ENCODE measurements at regions not wholly inside any gene's neighbourhood (a gene's known extent, or its start where the extent isn't known, plus 50 kb on each side); places are given as distances from the start of the nearest gene placed in this dataset.
A peak's percentile ranks its signal among the peaks of the same experiment; 100 is the strongest.
"Not testable (repeated sequence)": the region's sequence is repeated elsewhere in the genome, so short reads cannot be mapped to it uniquely, and the experiment has no call there.

DNA sequence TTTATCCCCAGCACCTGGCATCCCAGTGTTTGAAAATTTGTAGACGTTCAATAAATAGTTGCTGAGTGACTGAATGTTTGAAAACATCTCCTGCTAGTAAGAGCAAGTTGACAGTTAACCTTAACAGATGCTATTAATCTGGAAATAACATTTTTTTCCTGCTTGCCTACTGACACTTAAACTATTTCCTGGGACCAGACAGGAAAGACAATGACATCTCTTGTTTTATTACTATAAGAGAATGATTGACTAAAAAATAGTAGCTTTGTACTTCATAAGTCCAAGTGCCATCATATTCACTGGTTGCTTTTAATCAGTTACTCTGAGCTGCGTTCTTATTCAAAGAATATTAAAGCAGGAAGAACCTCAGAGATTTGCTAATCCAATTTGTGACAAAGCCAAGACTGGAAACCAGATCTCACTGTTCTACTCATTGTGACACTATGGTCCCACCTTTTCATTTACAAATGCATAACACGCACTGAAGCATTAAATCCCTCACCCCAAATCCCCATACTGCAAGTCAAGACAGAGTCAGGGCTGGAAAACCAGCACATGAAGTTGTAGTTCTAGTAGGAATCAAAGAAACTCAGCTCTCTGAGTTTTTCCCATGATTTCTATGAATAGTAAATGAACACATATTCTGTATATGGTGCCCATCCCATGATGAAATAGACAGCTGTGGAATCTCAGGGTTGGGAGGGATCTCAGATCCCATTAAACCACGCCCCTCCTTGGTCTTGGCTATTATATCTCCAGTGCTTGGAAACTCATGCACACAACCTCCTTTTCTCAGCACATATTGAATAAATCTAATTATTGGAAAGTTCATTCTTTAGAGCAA lies 212.7 kb upstream of the P2RY1 start:
- no peak for DNase-seq (ENCODE audit: low read depth)

DNA sequence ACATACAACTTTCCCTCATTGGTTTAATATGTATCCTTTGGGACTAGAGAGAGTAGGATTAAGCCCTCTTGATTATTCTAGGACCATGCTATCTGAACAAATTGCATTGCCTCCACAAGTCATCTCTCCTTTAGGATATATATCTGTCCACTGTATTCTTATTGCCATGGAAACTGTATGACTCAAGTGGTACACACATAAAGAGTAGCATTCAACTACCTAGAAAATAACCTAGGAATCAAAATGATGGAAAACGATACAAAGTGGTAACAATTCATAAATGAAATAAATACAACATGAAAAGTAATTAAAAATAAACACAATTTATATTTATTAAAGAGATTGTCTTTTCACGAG lies 212.1 kb upstream of the P2RY1 start:
- DNase-seq (ENCODE audit: low read depth) = no peak

DNA sequence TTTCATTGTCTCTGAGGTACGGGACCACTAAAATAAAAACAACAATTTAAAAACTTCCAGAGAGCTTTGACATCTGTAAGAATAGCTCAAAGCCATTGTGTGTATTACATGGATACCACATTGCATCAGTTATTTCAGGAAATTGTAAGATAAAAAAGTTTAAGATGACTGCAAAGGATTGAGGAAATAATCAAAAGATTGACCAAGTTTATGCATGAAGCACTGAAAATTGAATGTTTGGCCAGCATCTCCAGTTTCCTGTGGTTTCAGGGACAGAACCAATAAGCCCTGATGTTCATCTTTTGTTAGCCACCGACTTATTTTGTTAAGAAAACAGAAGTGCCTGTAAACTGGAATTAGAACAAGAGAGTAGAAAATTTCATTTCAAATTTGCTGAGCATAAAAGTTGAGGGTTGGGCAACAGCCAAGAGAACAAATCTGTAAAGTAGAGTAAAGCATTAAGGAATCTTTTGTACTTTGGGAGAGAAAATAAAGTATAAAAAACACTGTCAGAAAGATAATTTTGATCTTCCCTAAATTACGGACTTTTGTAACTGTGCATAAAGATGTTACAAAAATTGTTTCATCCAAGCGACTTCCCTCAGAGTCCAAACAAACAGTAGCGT lies 211.5 kb upstream of the P2RY1 start:
- DNase-seq (ENCODE audit: low read depth) = no peak

DNA sequence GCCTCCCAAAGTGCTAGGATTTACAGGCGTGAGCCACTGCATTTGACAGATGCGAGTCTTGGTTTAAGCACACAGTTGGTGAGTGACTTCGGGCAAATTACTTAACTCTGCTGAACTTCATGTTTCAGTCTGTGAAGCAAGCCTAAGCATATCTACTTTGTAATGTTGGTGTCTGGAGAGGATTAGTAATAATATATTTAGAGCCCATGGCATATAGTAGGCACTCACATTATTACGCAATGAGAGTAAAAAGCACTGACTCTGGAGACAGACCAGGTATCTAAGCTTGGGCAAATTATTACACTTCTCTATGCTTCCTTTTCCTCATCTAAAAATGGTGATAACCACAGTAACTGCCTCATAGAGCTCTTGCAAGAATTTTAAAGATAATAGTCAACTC lies 208.7 kb upstream of the P2RY1 start:
- no peak for DNase-seq (ENCODE audit: low read depth)

DNA sequence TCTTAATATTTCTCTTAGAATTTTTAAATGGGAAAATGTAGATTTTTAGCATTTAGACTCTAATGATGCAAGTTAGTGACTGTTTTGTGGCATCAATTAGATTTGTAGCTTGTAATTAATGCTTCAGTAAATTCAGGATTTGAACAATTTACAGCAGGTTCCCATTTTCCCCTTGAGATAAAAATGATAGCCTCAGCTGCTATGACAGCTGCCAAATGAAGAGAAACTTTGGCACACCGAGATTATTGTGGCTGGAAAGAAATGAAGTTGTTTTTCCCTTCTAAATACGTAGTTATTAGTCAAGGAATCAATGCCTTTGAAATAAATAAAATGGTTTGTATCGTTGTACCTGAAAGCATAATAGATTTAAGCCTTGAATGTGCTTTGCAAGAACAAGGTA lies 206.4 kb upstream of the P2RY1 start:
- no peak for DNase-seq (ENCODE audit: low read depth)

DNA sequence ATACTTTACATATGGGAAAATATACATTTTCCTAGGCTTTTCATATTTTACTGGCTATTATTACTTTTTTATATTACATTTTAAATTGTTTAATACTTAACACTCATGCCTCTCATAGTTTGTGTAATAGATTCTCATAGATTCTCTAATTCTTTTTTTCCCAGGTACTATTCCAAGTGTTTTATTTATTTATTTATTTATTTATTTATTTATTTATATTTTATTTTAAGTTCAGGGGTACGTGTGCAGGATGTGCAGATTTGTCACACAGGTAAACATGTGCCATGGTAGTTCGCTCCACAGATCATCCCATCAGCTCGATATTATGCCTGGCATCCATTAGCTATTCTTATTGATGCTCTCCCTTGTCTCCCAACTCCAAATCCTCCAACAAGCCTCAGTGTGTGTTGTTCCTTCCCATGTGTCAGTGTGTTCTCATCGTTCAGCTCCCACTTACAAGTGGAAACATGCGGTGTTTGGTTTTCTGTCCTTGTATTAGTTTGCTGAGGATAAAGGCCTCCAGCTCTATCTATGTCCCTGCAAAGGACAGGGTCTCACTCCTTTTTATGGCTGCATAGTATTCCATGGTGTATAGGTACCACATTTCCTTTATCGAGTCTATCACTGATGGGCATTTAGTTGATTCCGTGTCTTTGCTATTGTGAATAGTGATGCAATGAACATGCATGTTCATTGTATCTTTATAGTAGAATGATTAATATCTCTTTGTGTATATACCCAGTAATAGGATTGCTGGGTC lies 205.4 kb upstream of the P2RY1 start:
- DNase-seq (ENCODE audit: low read depth) = no peak

DNA sequence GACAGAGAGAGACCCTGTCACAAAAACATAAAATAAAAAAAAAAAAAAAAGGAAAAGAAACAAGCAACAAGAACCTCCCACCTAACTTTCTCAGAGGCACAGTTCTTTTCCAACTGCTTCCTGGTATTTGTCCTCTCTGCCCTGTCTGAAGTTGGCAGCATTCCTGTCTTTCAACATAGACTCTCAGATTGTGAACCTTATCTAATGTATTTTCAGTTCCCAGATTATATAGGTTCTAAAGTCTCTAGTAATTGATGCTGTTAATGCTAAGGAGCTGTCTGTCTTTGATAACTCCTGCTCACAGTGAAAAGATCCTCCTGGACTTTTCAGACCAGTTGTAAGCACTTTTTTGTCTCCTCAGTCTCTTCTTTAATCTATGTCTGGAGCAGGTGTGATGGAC lies 199.5 kb upstream of the P2RY1 start:
- DNase-seq (ENCODE audit: low read depth) = no peak

DNA sequence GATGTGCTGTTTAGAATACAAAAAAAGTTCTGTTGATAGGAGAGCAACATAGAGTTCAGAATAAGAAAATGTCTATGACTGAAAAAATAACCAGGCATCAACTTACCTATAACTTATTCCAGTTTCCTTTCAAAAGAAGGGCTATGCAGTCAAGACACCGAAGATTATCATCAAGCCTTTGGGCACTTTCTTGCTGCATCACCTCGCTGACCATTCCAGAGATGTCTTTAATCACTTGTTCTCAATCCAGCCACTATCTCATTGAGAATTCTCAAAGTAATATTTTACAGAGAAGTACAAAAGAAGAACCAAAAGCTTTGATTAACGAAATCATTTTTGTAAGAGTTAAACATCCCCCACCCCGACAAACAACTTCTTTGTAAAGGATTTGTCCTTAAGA lies 198.3 kb upstream of the P2RY1 start:
- no peak for DNase-seq (ENCODE audit: low read depth)

DNA sequence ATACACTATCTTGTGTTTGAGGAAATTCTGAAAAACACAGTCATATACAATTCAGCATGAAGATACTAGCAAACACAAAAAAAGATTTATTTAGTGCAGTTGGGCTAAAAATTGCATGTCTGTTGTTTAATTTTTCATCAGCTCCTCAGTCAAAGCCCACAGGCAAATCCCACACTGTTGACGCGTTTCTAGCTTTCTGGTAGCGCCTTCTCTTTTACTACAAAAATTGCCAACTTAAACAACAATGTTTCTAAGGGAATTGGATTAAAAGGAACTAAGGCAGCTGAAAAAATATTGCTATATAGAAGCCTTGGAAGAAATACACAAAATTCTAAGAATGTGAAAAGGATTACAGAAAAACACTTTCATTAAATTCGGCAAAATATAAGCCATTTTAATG lies 196.7 kb upstream of the P2RY1 start:
- DNase-seq (ENCODE audit: low read depth) = no peak

DNA sequence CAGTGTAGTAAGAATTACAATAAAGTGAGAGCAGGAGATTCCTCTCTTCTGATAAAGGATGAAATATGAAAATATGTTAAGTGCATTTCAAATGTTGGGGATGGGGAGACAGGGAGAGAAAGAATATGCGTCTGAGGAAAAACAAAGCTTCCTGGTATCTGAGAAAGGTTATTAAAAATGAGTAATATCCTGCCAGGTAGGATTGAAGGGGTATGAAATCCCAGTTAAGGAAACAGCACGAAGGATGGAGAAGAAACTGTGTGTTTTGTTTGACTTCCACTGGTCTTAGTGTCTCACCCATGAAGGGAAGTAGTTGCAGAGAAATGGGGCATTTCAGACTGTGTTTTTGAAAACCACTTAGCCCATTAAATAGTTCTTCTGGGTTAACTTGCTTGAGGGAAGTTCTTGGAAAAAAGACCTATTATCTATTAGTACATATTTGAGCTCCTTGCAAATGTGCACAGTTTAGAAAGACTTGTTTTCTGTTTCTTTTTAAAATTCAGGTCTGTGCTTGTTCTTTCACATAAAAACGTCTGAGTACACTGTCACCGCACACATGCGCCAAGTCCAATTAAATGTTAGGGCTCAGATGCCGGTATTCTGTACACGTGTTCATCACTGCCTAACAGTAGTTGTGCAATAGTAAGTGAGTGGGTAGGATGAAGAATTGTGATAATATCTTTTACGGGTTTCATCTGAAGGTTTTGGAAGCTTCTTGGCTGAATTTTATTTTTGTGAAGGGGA lies 196.1 kb upstream of the P2RY1 start:
- peak; percentile 11 for DNase-seq (ENCODE audit: low read depth)

DNA sequence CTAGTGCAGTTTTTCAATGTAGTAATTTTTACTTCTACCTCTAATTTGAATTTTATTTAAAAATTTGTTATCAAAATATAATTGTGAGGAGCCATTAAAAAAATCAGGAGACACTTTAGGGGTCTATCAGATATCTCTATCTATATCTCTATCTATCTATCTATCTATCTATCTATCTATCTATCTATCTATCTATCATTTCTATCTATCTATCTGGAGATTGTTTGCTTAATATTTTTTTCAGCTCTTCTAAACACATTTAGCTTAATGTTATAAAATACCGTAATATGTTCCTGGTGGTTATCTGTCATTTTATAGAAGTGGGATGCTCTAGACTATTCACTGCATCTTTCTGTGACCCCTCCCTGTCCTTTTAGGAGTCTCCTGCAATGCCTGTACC lies 193.7 kb upstream of the P2RY1 start:
- DNase-seq (ENCODE audit: low read depth) = no peak

DNA sequence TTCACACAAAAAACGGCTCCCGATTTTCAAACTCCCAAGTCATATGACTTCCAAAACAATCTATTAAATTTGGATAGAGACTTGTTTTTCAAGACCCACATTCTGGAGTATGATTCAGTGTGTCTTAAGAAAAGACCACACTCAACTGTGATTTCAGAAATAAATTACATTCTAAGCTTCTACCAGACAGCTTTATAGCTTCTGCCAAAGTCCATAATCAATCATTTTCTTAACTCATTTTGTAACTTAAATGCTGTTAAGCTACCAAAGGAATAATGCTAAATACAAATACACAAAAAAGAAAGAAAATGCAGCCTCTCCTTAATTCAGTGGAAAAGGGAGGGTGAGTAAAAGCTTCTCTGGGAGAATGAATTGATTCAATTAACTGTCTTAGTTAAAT lies 192.3 kb upstream of the P2RY1 start:
- DNase-seq (ENCODE audit: low read depth) = no peak

DNA sequence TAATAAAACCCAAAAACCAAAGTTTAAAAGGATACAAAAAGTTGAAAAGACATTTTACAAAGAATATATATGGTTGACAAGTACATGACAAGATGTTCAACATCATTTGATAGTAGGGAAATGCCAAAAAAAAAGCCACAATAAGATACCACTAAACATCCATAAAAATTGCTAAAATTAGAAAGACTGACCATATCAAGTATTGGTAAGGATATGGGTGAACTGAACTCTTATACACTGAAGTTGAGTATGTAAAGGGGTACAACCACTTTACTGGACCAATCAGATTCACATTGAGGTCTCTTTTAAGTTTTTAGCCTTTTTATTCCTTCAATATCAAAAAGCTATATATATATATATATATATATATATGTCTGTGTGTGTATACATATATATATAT lies 190.5 kb upstream of the P2RY1 start:
- DNase-seq (ENCODE audit: low read depth) = no peak

DNA sequence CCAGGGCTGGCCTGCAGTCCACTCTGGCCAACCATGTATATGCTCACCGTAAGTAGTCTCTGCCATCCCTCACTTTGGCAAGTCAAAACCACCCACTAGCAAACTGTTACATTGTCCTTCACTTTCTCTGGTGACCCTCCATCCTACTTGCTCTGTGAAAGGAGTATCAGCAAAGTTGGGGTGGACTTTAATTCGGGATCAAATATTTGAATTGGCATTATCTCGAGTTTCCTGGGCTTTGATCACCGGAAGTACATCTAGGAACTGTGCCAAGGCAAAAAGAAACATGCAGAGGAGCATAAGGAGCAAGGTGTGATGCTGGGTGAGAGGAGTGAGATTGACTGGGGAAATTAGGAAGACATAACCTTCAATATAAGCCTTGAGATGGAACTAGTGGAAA lies 188.9 kb upstream of the P2RY1 start:
- DNase-seq (ENCODE audit: low read depth) = no peak

DNA sequence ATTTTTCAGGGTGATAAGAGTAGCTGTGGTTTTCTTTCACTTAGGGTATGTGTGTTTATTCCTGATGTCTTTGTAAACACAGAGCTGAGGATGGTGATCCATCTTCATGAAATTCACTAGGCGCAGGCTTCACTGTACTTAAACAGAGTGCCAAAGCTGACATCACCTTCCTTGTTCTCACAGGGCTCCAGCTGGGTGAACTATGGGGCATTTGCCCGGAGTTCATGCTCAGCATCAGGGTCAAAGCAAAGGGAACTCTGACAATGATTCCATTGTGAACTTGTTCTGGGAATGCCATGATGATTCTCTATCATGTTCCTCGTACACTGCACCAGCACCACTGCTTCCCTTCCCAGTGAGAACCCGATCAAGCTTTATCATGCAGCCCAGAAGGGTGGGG lies 184.8 kb upstream of the P2RY1 start:
- DNase-seq (ENCODE audit: low read depth) = no peak

DNA sequence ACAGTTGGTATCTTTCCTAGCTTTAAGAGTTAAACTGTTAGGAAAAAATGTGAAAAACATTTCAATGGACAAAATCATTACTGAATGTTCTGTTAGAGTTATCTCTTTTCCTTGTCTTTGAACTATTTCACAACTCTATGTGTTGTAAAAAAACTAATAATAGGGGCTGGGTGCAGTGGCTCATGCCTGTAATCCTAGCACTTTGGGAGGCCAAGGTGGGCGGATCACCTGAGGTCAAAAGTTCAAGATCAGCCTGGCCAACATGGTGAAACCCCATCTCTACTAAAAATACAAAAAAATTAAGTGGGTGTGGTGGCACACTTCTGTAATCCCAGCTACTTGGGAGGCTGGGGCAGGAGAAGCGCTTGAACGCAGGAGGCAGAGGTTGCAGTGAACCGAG lies 184.0 kb upstream of the P2RY1 start:
- DNase-seq (ENCODE audit: low read depth) = not testable (repeated sequence)

DNA sequence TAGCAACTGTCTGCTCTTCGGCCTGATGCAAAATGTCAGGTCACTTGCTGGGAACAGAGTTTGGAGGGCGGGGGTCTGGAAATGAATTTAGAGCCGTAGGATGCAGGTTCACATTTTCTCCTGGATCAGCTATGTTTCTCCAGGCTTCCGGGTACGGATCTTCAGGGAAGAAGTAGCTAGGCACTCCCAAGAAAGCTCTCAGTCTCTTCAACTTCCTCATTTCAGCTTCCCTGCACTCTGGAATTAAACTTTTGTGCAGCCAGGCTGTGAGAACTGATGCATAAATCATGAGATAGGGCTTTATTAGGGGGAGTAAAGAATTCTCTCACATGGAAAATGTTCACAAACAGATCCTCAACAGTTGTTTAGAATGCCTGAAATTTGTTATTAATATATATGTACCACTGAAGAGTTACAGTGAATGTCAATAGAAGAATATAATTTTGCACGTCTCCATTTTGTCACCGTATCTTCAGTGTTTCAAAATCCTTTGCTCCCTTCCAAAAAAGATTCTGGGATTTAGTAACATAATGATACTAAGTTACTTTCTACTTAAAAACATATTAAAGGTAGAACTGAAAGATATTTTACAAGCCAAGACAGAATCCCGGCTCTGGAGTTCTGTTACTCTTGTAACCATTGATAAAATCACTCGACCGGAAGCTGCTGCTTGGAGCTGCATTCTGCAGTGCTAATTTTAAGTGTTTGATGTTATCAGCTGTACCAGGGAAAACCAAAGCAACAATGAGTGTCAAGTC lies 178.5 kb upstream of the P2RY1 start:
- DNase-seq (ENCODE audit: low read depth) = no peak

DNA sequence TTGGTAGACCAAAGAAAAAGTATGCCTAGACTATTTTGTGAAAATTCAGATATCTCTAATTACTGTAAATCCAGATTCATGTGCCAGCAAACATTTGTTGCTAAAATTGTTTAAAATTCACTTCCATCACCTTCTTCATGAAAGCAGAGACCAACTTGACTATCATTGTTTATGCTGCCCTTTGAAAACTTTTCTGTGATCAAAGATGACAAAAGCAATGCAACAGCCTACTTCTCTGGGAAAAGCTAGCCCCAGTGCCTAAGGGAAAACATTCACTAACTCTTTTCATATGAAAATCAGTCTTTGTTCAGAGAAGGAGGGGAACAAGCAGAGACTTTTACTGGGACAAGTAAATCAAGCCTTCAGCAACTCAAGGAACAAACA lies 178.0 kb upstream of the P2RY1 start:
- no peak for DNase-seq (ENCODE audit: low read depth)

DNA sequence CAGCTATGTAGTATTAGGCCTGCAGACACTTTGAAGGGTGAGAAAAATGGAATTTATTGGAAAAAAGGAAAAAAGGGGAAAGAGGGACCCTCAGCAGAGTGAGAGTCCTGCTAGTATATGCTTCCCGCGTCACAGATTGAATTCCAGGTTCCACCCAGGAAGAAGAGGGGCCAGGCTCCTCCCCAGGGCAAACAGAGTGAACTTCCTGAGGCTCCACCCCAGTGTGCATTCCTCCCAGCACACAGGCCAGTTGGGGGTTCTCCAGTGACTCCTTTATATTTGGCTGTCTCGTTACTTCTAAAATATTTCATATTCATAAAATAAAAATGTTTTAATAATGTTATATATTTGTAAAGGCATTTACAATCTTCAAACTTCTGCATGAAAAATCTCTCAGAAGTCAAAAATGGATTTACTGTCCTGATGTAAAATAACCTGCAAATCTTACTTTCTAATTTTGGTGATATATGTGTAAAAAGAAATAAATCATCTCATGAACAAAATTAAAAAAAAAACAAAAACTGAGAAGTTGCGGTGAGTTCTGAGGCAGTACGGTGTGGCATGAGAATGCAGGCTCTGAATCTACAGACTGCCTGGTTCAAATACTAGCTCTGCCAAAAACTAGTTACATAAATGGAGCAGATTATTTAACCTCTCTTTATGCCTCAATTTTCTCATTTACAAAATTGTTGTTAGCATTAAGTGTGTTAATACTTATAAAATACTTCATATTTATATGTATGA lies 175.8 kb upstream of the P2RY1 start:
- no peak for DNase-seq (ENCODE audit: low read depth)

DNA sequence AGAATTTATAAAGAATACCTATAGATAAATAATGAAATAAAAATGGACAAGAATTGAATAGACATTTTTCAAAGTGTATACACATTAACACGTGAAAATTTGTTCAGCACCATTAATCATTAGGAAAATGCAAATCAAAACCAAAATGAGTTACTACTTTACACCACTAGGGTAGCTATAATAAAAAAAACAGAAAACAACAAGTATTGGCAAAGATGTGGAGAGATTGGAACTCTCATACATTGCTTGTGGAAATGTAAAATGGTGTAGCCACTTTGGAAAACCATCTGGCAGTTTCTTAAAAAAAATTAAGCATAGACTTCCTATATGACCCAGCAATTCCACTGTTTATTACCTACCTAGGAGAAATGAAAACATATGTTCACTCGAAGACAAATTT lies 172.8 kb upstream of the P2RY1 start:
- no peak for DNase-seq (ENCODE audit: low read depth)

DNA sequence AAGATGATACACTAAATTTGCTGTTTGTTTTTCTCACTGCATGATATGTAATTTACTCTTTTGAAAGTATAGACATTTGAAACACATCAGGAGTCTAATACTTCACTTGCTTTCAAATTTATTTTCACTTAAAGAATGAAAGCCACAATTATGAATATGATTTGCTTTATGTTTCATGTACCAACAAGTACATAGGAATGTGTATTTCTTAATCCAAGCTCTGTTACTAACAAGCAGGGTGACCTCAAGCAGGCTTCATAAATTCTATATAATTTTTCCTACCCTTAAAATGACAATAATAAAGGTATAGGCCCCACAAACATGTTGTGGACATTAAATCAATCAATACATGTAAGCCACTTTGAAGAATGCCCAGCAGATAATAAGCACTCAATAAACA lies 170.2 kb upstream of the P2RY1 start:
- DNase-seq (ENCODE audit: low read depth) = no peak
